ENCODE measurements at regions not wholly inside any gene's neighbourhood (a gene's known extent, or its start where the extent isn't known, plus 50 kb on each side); places are given as distances from the start of the nearest gene placed in this dataset.

- TF ChIP-seq CTCF (IDR thresholded peaks at IDR 0.05; ENCODE audit: low read depth, low read length, poor library complexity, severe bottlenecking) (no peak), EZH2phosphoT487 (IDR thresholded peaks at IDR 0.05; ENCODE audit: borderline replicate concordance, low read length) (no peak)
Measured at GRCh38 chr2:22981785-22982184, 403.2 kb upstream of the KLHL29 start.
